ENCODE measurements at regions not wholly inside any gene's neighbourhood (a gene's known extent, or its start where the extent isn't known, plus 50 kb on each side); places are given as distances from the start of the nearest gene placed in this dataset.
"Not testable (repeated sequence)": the region's sequence is repeated elsewhere in the genome, so short reads cannot be mapped to it uniquely, and the experiment has no call there.

DNA sequence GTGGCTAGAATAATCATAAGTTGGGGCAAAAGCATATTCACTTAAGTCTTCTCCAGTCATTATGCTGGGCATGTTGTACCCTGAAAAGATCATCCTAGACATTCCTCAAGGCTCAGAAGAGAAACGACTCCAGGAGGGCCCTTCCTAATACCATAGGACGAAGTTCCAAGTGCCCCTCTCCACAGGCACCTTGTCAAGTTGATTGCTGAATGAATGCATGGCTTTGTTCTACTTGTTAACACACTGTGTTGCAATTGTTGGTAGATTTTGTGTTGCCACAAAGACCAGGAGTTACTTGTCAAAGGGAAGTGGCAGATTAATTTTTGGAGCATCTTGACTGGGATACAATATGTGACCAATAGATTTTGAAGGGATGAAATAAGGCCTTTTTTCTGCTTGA, 194.3 kb upstream of the SMLR1 start:
- DNase-seq (no peak), ATAC-seq (no peak)
- intact Hi-C loops (cut with DNase I), result no loop called here
- H3K36me3 ChIP-seq, result no peaks in the 10 kb centered on the region
- H3K4me3 ChIP-seq, result no peak overlapping the region
- H3K27me3 ChIP-seq, result no peaks in the 10 kb centered on the region
- TF ChIP-seq, protein P1, sequence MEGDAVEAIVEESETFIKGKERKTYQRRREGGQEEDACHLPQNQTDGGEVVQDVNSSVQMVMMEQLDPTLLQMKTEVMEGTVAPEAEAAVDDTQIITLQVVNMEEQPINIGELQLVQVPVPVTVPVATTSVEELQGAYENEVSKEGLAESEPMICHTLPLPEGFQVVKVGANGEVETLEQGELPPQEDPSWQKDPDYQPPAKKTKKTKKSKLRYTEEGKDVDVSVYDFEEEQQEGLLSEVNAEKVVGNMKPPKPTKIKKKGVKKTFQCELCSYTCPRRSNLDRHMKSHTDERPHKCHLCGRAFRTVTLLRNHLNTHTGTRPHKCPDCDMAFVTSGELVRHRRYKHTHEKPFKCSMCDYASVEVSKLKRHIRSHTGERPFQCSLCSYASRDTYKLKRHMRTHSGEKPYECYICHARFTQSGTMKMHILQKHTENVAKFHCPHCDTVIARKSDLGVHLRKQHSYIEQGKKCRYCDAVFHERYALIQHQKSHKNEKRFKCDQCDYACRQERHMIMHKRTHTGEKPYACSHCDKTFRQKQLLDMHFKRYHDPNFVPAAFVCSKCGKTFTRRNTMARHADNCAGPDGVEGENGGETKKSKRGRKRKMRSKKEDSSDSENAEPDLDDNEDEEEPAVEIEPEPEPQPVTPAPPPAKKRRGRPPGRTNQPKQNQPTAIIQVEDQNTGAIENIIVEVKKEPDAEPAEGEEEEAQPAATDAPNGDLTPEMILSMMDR (IDR thresholded peaks at IDR 0.05), result no peak
- H3K9me3 ChIP-seq, result peaks cover 0 to 4% of the 10 kb centered on the region in 2 donors
- H3K4me1 ChIP-seq, result no peaks in the 10 kb centered on the region
- no peak overlapping the region for H3K27ac ChIP-seq

DNA sequence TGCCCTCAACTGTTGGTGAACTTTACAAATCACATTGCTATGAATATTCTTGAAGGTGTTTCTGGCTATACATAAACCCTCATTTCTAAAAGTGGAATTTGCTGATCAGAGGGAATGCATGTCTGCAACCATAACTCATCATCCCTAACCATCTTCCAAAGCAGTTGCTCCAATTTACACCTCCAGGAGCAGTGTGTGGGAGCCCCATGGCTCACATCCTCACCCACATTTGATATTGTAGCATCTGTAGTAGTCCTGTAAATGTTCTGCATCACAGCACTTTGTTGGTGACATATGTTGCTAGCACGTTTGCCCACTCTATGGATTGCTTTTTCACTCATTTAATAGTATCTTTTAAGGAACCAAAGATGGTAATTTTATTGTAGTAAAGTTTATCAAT, 183.8 kb upstream of the SMLR1 start:
- intact Hi-C loops (cut with DNase I), result no loop called here
- no peak for ATAC-seq

DNA sequence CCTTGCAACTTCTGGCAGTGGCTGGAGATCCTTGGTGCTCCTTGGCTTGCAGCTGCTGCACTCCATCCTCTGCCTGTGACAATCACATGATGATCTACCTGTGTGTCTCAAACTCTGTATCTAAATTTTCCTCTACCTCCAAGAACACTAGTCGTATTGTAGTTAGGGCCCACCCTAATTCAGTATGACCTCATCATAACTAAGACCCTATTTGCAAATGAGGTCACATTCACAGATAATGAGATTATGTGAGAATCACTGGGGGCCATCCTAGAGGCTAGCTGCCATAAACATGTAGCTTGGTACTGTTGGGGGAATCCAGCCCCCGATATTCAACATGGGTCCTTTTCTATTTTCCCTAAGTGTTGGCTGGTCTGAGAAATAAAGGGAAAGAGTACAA, 183.0 kb upstream of the SMLR1 start:
- no peak overlapping the region for H3K4me3 ChIP-seq
- H3K36me3 ChIP-seq, result no peaks in the 10 kb centered on the region
- H3K27ac ChIP-seq, result no peak overlapping the region
- H3K27me3 ChIP-seq, result no peaks in the 10 kb centered on the region
- peaks cover 0 to 18% of the 10 kb centered on the region in 2 donors for H3K9me3 ChIP-seq
- TF ChIP-seq, protein P1 (IDR thresholded peaks at IDR 0.05), result no peak
- intact Hi-C loops (cut with DNase I), result no loop called here
- DNase-seq (no peak), ATAC-seq (no peak)
- H3K4me1 ChIP-seq, result no peaks in the 10 kb centered on the region

More for the DNA sequence above, 183.8 kb upstream of the SMLR1 start:
- H3K9me3 ChIP-seq, result peaks cover 0 to 25% of the 10 kb centered on the region in 2 donors
- DNase-seq, result no peak
- no peak overlapping the region for H3K4me3 ChIP-seq
- no peaks in the 10 kb centered on the region for H3K27me3 ChIP-seq
- TF ChIP-seq, protein P1 (IDR thresholded peaks at IDR 0.05), result no peak
- no peaks in the 10 kb centered on the region for H3K4me1 ChIP-seq
- no peaks in the 10 kb centered on the region for H3K36me3 ChIP-seq
- no peak overlapping the region for H3K27ac ChIP-seq

DNA sequence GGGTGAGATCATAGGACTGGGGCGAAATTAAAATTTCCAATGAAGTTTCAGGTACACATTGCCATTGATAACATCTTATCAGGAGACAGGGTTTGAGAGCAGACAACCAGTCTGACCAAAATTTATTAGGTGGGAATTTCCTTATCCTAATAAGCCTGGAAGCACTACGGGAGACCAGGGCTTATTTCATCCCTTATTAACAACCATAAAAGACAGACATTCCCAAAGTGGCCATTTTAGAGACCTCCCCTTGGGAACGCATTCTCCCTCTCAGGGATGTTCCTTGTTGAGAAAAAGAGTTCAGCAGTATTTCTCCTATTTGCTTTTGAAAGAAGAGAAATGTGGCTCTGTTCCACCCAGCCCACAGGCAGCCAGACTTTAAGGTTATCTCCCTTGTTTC, 182.4 kb upstream of the SMLR1 start:
- H3K27ac ChIP-seq; H3K36me3 ChIP-seq; intact Hi-C loops (cut with DNase I); H3K4me1 ChIP-seq; H3K27me3 ChIP-seq; DNase-seq; ATAC-seq; H3K4me3 ChIP-seq: not testable (repeated sequence)
- peaks cover 0 to 18% of the 10 kb centered on the region in 2 donors for H3K9me3 ChIP-seq

DNA sequence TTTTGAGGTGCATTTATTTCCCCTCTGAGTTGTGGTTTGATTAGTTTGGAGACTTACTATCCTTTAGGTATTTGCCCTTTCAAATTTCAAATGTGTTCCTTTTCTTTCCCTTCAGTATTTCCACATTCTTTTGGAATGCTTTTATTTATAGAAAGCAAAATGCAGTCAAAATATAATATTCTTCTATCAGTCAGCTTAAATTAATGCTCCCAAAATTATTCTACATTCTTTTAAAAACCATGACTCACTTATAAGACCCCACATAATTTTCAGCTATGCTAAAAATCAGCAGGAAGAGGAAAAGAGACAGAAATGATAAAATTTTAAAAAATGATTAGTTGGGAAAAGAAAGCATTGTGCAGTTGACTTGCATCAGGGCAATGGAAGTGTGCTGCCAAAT, 180.0 kb upstream of the SMLR1 start:
- peaks cover 0 to 18% of the 10 kb centered on the region in 2 donors for H3K9me3 ChIP-seq
- no peaks in the 10 kb centered on the region for H3K4me1 ChIP-seq
- ATAC-seq (no peak), DNase-seq (no peak)
- no peak overlapping the region for H3K4me3 ChIP-seq
- TF ChIP-seq, protein P1 (IDR thresholded peaks at IDR 0.05), result no peak
- H3K27me3 ChIP-seq, result no peaks in the 10 kb centered on the region
- intact Hi-C loops (cut with DNase I), result no loop called here
- H3K36me3 ChIP-seq, result no peaks in the 10 kb centered on the region
- no peak overlapping the region for H3K27ac ChIP-seq

DNA sequence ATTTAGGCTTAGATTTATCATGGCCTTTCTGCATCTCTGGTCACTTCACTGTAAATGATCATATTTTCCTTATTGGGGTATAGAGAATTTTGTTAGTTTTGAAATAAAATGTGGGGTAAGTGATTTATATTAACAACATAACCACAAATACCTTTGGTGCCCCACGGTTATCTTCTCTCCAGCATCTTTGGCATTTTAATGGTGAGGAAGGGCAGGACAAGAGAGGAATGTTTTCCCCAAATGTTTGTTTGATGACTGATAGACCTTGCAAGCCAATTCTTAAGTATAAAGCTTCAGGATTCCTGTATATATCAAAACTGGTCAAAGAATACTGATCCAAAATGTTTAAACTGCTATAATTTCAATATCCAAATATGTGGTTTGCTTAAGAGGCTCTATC, 171.6 kb upstream of the SMLR1 start:
- Histone ChIP-seq H3K36me3 (no peaks in the 10 kb centered on the region), H3K4me1 (no peaks in the 10 kb centered on the region), H3K9me3 (no peaks in the 10 kb centered on the region), H3K27me3 (no peaks in the 10 kb centered on the region), H3K27ac (no peak overlapping the region), H3K4me3 (no peak overlapping the region)
- intact Hi-C loops (cut with DNase I), result no loop called here
- ATAC-seq (no peak), DNase-seq (no peak)
- TF ChIP-seq, protein P1 (IDR thresholded peaks at IDR 0.05), result no peak
